ENCODE measurements at regions not wholly inside any gene's neighbourhood (a gene's known extent, or its start where the extent isn't known, plus 50 kb on each side); places are given as distances from the start of the nearest gene placed in this dataset.

DNA sequence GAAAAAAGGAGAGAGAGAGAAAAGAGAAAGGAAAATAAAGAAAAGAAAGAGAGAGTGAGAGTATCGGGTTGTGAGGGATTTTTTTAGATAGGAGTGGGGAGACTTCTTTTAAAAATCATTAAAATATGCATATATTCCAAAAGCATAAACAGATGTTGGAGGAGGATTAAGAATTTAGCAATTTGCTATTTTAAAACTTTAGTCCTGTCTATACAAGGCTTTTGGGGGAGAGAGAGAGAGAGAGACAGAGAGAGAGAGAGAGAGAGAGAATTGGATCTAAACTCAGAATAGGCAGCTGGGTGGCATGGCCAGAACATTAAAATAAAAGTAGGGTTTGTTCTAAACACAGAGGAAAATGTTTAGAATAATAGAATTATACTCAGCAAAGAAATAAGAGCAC, 72.1 kb downstream of the SOD2 start:
- no peak overlapping the region for H3K27ac ChIP-seq
- TF ChIP-seq, protein P1, sequence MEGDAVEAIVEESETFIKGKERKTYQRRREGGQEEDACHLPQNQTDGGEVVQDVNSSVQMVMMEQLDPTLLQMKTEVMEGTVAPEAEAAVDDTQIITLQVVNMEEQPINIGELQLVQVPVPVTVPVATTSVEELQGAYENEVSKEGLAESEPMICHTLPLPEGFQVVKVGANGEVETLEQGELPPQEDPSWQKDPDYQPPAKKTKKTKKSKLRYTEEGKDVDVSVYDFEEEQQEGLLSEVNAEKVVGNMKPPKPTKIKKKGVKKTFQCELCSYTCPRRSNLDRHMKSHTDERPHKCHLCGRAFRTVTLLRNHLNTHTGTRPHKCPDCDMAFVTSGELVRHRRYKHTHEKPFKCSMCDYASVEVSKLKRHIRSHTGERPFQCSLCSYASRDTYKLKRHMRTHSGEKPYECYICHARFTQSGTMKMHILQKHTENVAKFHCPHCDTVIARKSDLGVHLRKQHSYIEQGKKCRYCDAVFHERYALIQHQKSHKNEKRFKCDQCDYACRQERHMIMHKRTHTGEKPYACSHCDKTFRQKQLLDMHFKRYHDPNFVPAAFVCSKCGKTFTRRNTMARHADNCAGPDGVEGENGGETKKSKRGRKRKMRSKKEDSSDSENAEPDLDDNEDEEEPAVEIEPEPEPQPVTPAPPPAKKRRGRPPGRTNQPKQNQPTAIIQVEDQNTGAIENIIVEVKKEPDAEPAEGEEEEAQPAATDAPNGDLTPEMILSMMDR (IDR thresholded peaks at IDR 0.05), result no peak
- no peak for TF ChIP-seq POLR2A (IDR thresholded peaks at IDR 0.05)
- intact Hi-C loops (cut with DNase I; ENCODE audit: low total_unique reads), result no loop called here
- no peaks in the 10 kb centered on the region for H3K27me3 ChIP-seq
- no peaks in the 10 kb centered on the region for H3K9me3 ChIP-seq
- no peaks in the 10 kb centered on the region for H3K36me3 ChIP-seq (ENCODE audit: low read depth, missing control alignments)
- no peaks in the 10 kb centered on the region for H3K4me1 ChIP-seq
- WGBS, 2 donors, result 74 to 86% methylated on average over 1 of the region's 1 CpG
- DNase-seq, result no peak
- no peak overlapping the region for H3K4me3 ChIP-seq

DNA sequence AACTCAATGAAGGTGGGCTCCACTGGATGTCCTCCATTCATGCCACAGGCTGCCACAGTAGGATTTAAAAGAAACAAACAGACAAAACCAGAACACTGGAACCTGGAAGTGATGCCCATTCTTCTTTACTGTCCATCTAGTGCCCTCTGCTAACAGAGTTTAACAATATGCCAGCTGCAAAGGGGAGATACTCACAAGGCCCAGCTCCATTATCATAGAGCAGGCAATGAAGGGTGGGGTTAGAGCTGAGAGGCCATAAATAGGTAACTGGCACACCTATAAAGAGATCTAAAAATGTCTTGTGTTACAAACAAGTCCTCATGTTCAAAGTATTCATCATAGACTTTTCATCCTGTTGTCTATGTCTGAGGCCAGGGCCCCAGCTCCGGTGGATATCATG, 75.6 kb downstream of the SOD2 start:
- DNase-seq, result no peak
- Histone ChIP-seq H3K4me3 (no peak overlapping the region), H3K27me3 (no peaks in the 10 kb centered on the region), H3K4me1 (no peaks in the 10 kb centered on the region), H3K36me3 (ENCODE audit: low read depth, missing control alignments) (no peaks in the 10 kb centered on the region), H3K27ac (no peak overlapping the region), H3K9me3 (no peaks in the 10 kb centered on the region)
- TF ChIP-seq POLR2A (IDR thresholded peaks at IDR 0.05), result no peak
- TF ChIP-seq, protein P1 (IDR thresholded peaks at IDR 0.05), result no peak
- intact Hi-C loops (cut with DNase I; ENCODE audit: low total_unique reads), result no loop called here
- 94 to 95% methylated on average over 1 of the region's 1 CpG for WGBS, 2 donors

DNA sequence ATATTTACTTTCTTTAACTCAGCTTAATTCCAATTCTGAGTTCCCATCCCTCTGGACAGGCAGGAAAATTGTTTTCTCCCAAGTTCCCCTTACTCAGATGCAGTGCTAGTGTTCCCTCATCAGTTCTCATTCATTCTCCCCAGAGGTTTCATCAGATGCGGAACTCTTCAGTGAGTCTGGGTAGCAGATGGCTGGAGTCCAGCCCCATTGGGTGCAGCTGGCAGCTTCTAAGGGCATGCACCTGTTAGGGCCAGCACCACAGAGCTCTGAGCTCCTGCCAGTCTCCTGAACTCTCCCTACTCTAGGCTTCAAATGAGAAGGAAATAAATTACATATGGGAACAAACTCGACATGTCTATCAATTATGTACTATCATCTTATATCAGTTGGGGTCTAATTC, 76.6 kb downstream of the SOD2 start:
- Histone ChIP-seq H3K27me3 (no peaks in the 10 kb centered on the region), H3K4me3 (no peak overlapping the region), H3K9me3 (no peaks in the 10 kb centered on the region), H3K4me1 (no peaks in the 10 kb centered on the region), H3K27ac (no peak overlapping the region), H3K36me3 (ENCODE audit: low read depth, missing control alignments) (no peaks in the 10 kb centered on the region)
- TF ChIP-seq, protein P1 (IDR thresholded peaks at IDR 0.05), result no peak
- no peak for TF ChIP-seq POLR2A (IDR thresholded peaks at IDR 0.05)
- intact Hi-C loops (cut with DNase I; ENCODE audit: low total_unique reads), result no loop called here
- no peak for DNase-seq
- WGBS, 2 donors, result 91 to 94% methylated on average over 2 of the region's 2 CpGs

DNA sequence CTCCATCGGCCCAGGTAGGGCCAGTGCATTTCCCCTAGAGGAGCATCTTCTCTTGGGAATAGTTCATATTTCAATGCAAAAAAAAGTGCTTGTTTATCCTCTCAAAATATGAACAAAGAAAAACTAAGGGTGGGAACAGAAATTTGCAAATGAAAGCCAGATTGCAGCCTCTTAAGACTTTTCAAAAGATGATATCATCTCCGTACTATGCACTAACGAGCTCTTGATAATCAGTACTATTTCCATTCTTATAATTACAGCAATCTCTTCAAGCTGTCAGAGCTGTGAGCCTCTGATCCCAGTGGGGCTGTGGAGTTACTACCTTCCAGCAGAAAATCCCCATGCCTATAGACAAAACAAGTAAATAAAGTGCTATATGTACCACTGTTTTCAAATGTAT, 77.1 kb downstream of the SOD2 start:
- no peak overlapping the region for H3K27ac ChIP-seq
- no peak for TF ChIP-seq POLR2A (IDR thresholded peaks at IDR 0.05)
- TF ChIP-seq, protein P1 (IDR thresholded peaks at IDR 0.05), result no peak
- no peaks in the 10 kb centered on the region for H3K36me3 ChIP-seq (ENCODE audit: low read depth, missing control alignments)
- H3K9me3 ChIP-seq, result no peaks in the 10 kb centered on the region
- intact Hi-C loops (cut with DNase I; ENCODE audit: low total_unique reads), result no loop called here
- no peaks in the 10 kb centered on the region for H3K27me3 ChIP-seq
- H3K4me1 ChIP-seq, result no peaks in the 10 kb centered on the region
- no peak overlapping the region for H3K4me3 ChIP-seq
- WGBS, 2 donors, result 48 to 54% methylated on average over 3 of the region's 3 CpGs
- no peak for DNase-seq

DNA sequence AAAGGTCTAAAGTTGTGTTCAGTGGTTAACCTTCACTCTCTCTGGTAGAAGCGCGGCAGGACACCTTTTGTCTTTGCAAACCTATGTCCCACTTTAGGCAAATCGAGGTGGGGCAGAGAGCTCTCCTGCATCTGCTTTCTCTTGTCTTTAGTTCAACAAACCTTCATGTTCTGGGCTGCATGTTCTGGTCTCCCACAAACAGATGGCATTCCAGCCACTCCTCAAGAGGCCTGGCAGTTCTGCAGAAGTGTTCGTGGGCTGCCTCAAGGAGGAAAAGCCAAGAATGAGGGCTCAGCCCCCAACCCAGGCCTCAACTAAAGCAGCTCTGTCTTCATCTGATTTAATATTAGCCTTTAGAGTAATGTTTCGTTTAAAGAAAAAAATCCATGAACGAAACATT, 82.2 kb downstream of the SOD2 start:
- Histone ChIP-seq H3K4me1 (no peaks in the 10 kb centered on the region), H3K36me3 (ENCODE audit: low read depth, missing control alignments) (no peaks in the 10 kb centered on the region), H3K27ac (no peak overlapping the region), H3K27me3 (no peaks in the 10 kb centered on the region), H3K9me3 (no peaks in the 10 kb centered on the region), H3K4me3 (no peak overlapping the region)
- WGBS, 2 donors, result 91 to 92% methylated on average over 6 of the region's 6 CpGs
- no peak for TF ChIP-seq POLR2A (IDR thresholded peaks at IDR 0.05)
- DNase-seq, result no peak
- intact Hi-C loops (cut with DNase I; ENCODE audit: low total_unique reads), result no loop called here
